SJSA1 (cell line): ENCODE measurements at regions not wholly inside any gene's neighbourhood (a gene's known extent, or its start where the extent isn't known, plus 50 kb on each side); places are given as distances from the start of the nearest gene placed in this dataset.

Source experiments
- DNase-seq, 2 experiments: peaks; one replicate each; pipeline ENCODE4 v3.0.0-alpha.2; 2015 to 2020; ENCODE audit warnings: low spot score in 2 of 2, low read depth in 1 of 2
- H3K27ac ChIP-seq: fragments of 250-450 bp; sonication (Bioruptor Pico); 2 replicates; pipeline ENCODE4 v1.5.1; 2020; ENCODE audit warnings: mild to moderate bottlenecking, moderate library complexity
- H3K27me3 ChIP-seq: fragments of 250-450 bp; sonication (Bioruptor Pico); replicated peaks from 2 replicates; pipeline ENCODE4 v1.5.1; 2020; ENCODE audit warnings: mild to moderate bottlenecking, moderate library complexity
- H3K36me3 ChIP-seq: fragments of 250-450 bp; sonication (Bioruptor Pico); 2 replicates; pipeline ENCODE4 v1.5.1; 2020; ENCODE audit warnings: mild to moderate bottlenecking
- H3K4me1 ChIP-seq: fragments of 250-450 bp; sonication (Bioruptor Pico); replicated peaks from 2 replicates; pipeline ENCODE4 v1.6.1; 2021; ENCODE audit warnings: mild to moderate bottlenecking
- H3K4me3 ChIP-seq: fragments of 250-450 bp; sonication (Bioruptor Pico); 2 replicates; pipeline ENCODE4 v1.5.1; 2020; ENCODE audit warnings: mild to moderate bottlenecking
- H3K9me3 ChIP-seq: fragments of 250-450 bp; sonication (Bioruptor Pico); replicated peaks from 2 replicates; pipeline ENCODE4 v1.5.1; 2020; ENCODE audit warnings: mild to moderate bottlenecking

DNA sequence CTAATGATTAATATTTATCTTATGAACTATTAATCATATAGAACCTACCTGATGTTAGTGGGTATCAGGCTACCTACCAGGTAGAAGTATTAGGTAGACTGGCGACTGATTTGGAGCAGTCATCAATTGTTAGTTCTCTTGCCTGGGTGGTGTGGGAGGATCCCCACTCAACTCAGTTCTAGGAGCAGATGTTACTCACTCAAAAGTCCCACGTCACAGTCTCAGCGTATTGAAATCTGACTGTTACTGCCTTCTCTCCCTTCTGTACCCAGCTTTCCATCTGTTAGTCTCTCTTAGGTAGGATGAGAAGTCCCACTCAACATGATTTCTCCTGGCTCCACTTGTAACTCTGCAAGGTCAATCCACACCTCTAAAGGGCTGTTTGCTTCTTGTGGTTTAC is 102.7 kb downstream of the OLFM4 start:
- H3K4me1 ChIP-seq: no peaks in the 10 kb centered on the region
- H3K9me3 ChIP-seq: no peaks in the 10 kb centered on the region
- DNase-seq: no peak
- no peaks in the 10 kb centered on the region for H3K27me3 ChIP-seq
- H3K36me3 ChIP-seq: no peaks in the 10 kb centered on the region
- no peak overlapping the region for H3K4me3 ChIP-seq
- no peak overlapping the region for H3K27ac ChIP-seq

DNA sequence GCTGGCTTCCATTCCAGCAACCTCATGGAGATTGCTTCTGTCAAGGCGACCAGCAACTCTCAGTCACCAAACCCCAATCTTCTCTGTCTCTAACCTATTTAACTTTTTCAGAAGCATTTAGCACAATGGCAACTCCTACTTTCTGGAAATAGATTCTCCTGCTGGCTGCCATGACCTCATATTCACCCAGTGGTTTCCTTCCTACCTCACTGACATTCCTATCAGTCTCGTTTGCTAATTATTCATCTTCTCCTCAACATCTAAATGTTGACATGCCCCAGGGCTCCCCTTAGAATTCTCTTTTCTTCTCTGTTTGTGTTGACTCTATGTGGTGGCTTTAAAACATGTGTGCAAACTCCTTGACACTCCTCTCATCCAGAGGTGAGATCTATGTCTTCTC is 106.7 kb downstream of the OLFM4 start:
- DNase-seq: no peak
- no peaks in the 10 kb centered on the region for H3K9me3 ChIP-seq
- H3K4me1 ChIP-seq: peaks cover 22% of the 10 kb centered on the region
- no peak overlapping the region for H3K4me3 ChIP-seq
- no peak overlapping the region for H3K27ac ChIP-seq
- H3K36me3 ChIP-seq: no peaks in the 10 kb centered on the region
- no peaks in the 10 kb centered on the region for H3K27me3 ChIP-seq

GRCh38 chr13:53136554-53137215 is 108.1 kb downstream of the OLFM4 start:
- Histone ChIP-seq H3K4me3 (no peak overlapping the region), H3K27me3 (no peaks in the 10 kb centered on the region), H3K27ac (no peak overlapping the region), H3K4me1 (peaks cover 22% of the 10 kb centered on the region), H3K9me3 (no peaks in the 10 kb centered on the region), H3K36me3 (no peaks in the 10 kb centered on the region)
- no peak for DNase-seq

DNA sequence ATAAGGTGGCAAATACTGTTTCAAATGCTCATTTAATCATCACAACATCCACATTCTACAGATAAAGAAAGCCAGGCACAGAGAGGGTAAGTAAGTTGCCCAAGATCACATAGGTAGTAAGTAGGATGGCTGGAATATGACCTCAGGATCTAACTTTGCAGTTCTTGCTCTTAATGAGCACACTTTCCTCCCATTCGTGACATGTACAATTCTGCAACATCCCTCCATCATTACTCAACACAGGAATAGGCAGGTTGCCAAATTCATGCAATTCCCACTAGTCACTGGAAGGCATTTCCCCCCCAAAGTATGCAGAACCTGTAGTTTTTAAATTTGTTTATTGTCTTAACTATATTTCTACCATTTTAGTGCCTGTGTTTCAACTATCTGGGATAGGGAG is 109.2 kb downstream of the OLFM4 start:
- Histone ChIP-seq H3K36me3 (no peaks in the 10 kb centered on the region), H3K4me3 (no peak overlapping the region), H3K27ac (peak overlapping the region; percentile 78), H3K9me3 (no peaks in the 10 kb centered on the region), H3K4me1 (peaks cover 26% of the 10 kb centered on the region), H3K27me3 (no peaks in the 10 kb centered on the region)
- peak in 1 of 2 experiments; percentile 43 for DNase-seq

GRCh38 chr13:53138376-53139036 is 109.9 kb downstream of the OLFM4 start:
- Histone ChIP-seq H3K4me1 (peaks cover 26% of the 10 kb centered on the region), H3K36me3 (no peaks in the 10 kb centered on the region), H3K27ac (peak overlapping the region; percentile 78), H3K9me3 (no peaks in the 10 kb centered on the region), H3K4me3 (no peak overlapping the region), H3K27me3 (no peaks in the 10 kb centered on the region)
- peak in 1 of 2 experiments; percentile 17 for DNase-seq

- no peaks in the 10 kb centered on the region for H3K27me3 ChIP-seq
- no peak overlapping the region for H3K27ac ChIP-seq
- no peaks in the 10 kb centered on the region for H3K36me3 ChIP-seq
- no peaks in the 10 kb centered on the region for H3K9me3 ChIP-seq
- H3K4me3 ChIP-seq: no peak overlapping the region
- no peak for DNase-seq
- H3K4me1 ChIP-seq: peaks cover 26% of the 10 kb centered on the region
Observed at GRCh38 chr13:53141336-53141735, 112.7 kb downstream of the OLFM4 start.

DNA sequence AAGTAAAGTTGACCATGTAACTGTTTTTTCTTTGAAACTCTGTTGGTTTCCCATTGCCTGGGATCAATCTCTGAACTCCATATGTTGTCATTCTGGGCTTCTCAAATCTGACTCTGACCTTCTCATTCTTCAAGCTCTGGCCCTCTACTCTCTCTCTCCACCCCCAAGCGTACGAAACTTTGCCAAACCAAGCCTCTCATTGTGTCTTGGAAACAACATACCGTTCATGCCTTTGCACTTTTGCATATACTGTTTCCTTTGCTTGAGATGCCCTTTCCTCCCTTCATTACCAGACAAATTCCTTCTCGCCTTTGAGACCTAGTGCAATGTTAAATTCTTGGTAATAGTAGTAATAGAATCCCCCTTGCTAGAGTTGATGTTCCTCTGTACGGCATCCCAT is 113.7 kb downstream of the OLFM4 start:
- Histone ChIP-seq H3K9me3 (no peaks in the 10 kb centered on the region), H3K36me3 (no peaks in the 10 kb centered on the region), H3K4me3 (no peak overlapping the region), H3K27me3 (no peaks in the 10 kb centered on the region), H3K27ac (no peak overlapping the region), H3K4me1 (peaks cover 26% of the 10 kb centered on the region)
- DNase-seq: peak in 1 of 2 experiments; percentile 4

- H3K27ac ChIP-seq: no peak overlapping the region
- no peaks in the 10 kb centered on the region for H3K27me3 ChIP-seq
- no peaks in the 10 kb centered on the region for H3K36me3 ChIP-seq
- H3K4me1 ChIP-seq: peaks cover 16% of the 10 kb centered on the region
- no peak overlapping the region for H3K4me3 ChIP-seq
- DNase-seq: no peak
- no peaks in the 10 kb centered on the region for H3K9me3 ChIP-seq
Observed at GRCh38 chr13:53143757-53144339, 115.2 kb downstream of the OLFM4 start.

- no peak for DNase-seq
- Histone ChIP-seq H3K36me3 (no peaks in the 10 kb centered on the region), H3K4me1 (0 out of 2 replicates have a peak, but pooled peaks cover 7% of the 10 kb centered on the region), H3K4me3 (no peak overlapping the region), H3K9me3 (no peaks in the 10 kb centered on the region), H3K27me3 (no peaks in the 10 kb centered on the region), H3K27ac (no peak overlapping the region)
Observed at GRCh38 chr13:53144826-53145225, 116.2 kb downstream of the OLFM4 start.

GRCh38 chr13:53150568-53150967 is 122.0 kb downstream of the OLFM4 start:
- no peaks in the 10 kb centered on the region for H3K9me3 ChIP-seq
- no peaks in the 10 kb centered on the region for H3K4me1 ChIP-seq
- H3K4me3 ChIP-seq: no peak overlapping the region
- no peak for DNase-seq
- H3K36me3 ChIP-seq: no peaks in the 10 kb centered on the region
- H3K27me3 ChIP-seq: no peaks in the 10 kb centered on the region
- H3K27ac ChIP-seq: no peak overlapping the region

DNA sequence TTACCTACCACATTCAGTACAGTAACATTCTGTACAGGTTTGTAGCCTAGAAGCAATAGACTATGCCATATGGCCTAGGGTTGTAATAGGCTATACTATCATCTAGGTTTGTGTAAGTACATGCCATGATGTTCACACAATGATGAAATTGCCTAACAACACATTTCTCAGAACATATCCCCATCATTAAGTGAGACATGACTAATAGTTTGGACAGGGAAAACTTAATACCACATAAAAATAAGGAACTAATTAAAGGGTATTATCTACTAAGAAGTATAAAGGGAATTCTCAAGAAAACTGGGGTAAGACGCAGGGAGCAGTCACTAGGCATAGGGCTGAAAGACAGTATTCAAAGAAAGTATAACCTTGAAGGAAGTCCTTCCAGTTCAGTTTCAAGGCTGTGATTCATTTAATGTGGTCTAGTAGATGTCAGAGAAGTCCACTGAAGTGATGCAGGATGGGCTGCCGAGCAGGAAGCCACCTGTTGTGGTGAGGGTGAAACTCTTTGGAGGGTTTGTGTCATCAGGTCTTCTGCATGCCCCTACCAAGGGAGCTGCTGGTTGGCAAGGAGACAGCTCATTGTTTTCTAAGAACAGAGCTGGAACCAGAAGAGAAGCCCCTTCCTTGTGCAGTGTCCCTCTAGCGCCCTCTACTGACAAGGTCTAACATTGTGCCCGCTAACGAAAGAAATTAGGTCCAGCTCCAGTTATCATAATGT is 122.9 kb downstream of the OLFM4 start:
- Histone ChIP-seq H3K4me1 (no peaks in the 10 kb centered on the region), H3K27ac (no peak overlapping the region), H3K9me3 (no peaks in the 10 kb centered on the region), H3K36me3 (no peaks in the 10 kb centered on the region), H3K4me3 (no peak overlapping the region), H3K27me3 (no peaks in the 10 kb centered on the region)
- peak in 1 of 2 experiments; percentile 42 for DNase-seq

- H3K27me3 ChIP-seq: no peaks in the 10 kb centered on the region
- no peak for DNase-seq
- H3K4me3 ChIP-seq: no peak overlapping the region
- no peaks in the 10 kb centered on the region for H3K36me3 ChIP-seq
- no peak overlapping the region for H3K27ac ChIP-seq
- no peaks in the 10 kb centered on the region for H3K9me3 ChIP-seq
- H3K4me1 ChIP-seq: no peaks in the 10 kb centered on the region
Observed at GRCh38 chr13:53152057-53152421, 123.4 kb downstream of the OLFM4 start.

DNA sequence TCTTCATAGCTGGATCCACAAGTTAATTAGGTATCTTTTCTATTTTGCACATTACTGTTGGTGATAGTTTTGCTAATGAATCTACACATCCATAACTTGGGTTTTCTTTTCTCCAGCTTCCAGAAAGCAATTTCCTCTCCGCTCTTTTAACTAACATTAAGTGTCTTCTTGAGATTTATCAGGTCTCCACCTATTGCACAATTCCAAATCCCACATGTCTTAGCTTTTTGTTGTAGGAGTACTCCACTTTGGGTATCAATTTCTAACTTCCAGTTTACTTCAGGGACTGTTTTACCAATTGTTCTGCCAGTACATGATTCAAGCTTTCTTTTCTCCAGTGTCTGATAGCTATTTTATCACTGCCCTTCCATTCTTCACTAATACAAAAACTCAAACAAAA is 129.6 kb downstream of the OLFM4 start:
- H3K4me1 ChIP-seq: no peaks in the 10 kb centered on the region
- no peaks in the 10 kb centered on the region for H3K9me3 ChIP-seq
- DNase-seq: no peak
- H3K4me3 ChIP-seq: no peak overlapping the region
- H3K36me3 ChIP-seq: no peaks in the 10 kb centered on the region
- H3K27me3 ChIP-seq: no peaks in the 10 kb centered on the region
- H3K27ac ChIP-seq: no peak overlapping the region

DNA sequence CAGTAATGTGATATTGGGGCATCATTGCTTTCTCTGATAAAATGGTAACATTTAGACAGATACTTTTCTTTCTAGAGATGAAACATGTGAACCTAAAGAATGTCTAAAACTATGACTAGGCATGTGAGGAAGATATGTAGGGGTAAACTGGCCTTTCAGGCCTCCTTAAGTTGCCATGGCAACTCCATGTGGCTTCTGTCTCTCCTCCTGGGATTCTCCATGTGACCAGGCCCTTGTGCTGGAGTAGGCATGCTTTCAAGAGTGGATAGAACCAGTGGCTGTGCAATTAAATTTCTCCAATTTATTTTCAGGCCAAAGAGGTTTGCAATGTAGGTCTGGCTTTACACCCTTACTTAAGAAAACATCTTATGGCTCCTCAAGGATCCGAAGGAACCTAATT is 130.8 kb downstream of the OLFM4 start:
- no peaks in the 10 kb centered on the region for H3K27me3 ChIP-seq
- no peaks in the 10 kb centered on the region for H3K4me1 ChIP-seq
- no peak overlapping the region for H3K4me3 ChIP-seq
- DNase-seq: no peak
- H3K36me3 ChIP-seq: no peaks in the 10 kb centered on the region
- H3K27ac ChIP-seq: no peak overlapping the region
- no peaks in the 10 kb centered on the region for H3K9me3 ChIP-seq
